GM21786 (cell line): ENCODE measurements at regions not wholly inside any gene's neighbourhood (a gene's known extent, or its start where the extent isn't known, plus 50 kb on each side); places are given as distances from the start of the nearest gene placed in this dataset.
"Not testable (repeated sequence)": the region's sequence is repeated elsewhere in the genome, so short reads cannot be mapped to it uniquely, and the experiment has no call there.

ENCODE experiments used
- ATAC-seq: cut with Tn5 transposase; IDR thresholded peaks from one replicate; pipeline ENCODE4 v1.9.1; 2021; ENCODE audit not compliant: unreplicated experiment

DNA sequence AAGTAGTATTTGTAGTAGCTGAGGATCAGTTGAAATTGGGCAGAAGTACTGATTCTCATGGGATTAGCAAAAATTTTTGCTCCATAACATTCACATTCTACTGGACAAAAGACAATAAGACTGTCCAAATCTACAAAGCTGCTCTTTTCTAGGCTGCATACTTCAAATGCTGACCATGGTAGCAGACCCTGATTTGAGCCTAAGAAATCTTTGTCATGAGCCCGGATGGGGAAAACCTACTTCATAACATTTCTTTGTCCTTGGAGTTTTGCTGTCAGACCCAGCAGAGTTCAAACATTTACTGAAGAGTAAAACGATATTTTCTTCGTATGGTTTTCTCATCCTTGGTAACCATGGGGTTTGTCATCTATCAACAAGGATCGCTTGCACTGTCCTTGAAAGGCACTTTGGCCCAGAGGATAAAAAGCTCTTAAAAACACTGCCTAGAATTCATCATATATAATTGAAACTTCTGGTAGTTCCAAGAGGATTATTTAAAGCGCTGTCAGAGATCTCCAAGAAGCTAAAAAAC lies 216.9 kb downstream of the CAVIN4 start:
- ATAC-seq: no peak

DNA sequence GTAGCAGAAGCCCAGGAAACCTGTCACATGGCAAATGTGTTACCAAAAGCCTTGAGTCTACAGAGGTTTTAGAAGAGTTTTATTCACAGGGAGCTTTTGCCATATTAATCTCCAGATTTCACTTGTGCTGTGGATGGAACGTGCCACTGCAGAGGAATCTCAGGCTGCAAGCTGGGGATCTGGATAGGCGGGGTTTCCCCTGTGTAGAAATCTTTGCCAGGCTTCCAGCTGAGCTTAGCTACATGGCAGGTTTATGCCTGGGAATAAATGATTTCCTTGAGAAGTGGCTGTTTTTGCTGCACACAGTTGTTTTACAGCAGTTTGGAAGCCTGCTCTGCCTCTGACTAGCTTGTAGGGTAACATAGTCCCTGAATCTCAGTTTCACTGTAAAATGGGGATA lies 224.6 kb upstream of the PLPPR1 start:
- ATAC-seq: no peak

- no peak for ATAC-seq
These were observed 216.9 kb upstream of the PLPPR1 start for GRCh38 chr9:100811643-100812042.

- no peak for ATAC-seq
These were observed 214.7 kb upstream of the PLPPR1 start for GRCh38 chr9:100813871-100814270.

DNA sequence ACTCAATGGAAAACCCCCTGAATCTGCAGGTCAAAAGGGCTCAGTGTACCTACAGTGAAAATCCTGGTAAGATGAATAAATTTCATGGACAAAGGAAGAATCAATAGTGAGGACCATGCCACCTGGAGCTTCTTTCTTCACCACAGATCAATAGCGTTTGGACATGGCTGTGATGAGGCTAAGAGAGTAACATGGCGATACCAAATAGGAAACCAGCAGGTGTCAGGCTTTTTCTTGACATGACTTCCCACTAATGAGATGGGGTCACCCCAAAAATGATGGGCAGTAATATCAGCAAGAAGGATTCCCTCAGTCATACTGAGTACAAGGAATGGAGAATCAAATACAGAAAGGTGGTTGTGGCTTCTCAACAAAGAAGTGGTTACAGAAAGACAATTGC lies 208.5 kb upstream of the PLPPR1 start:
- no peak for ATAC-seq

GRCh38 chr9:100833035-100833434 lies 195.5 kb upstream of the PLPPR1 start:
- not testable (repeated sequence) for ATAC-seq

DNA sequence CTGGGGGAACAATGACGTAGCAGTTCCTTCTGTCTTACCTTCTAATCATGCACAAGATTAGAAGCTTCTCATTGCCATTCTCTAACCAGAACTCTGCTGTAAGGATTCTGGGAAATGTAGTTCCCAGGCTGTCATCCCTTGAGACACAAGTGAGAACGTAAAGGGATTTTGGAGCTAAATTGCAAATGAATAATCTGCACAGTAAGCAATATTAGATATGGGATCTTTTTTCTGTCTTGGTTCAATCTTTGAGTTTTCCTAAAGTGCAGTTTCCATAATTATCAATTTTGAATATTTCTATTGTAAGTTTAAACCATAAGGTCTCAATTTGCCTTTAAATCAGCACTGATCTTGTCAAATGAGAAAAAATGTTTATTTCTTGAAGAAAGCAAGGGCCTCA lies 189.7 kb upstream of the PLPPR1 start:
- no peak for ATAC-seq

GRCh38 chr9:100848726-100849125 lies 179.8 kb upstream of the PLPPR1 start:
- ATAC-seq: no peak

- no peak for ATAC-seq
These were observed 176.4 kb upstream of the PLPPR1 start for GRCh38 chr9:100852088-100852487.

- ATAC-seq: no peak
These were observed 172.3 kb upstream of the PLPPR1 start for GRCh38 chr9:100856238-100856637.

DNA sequence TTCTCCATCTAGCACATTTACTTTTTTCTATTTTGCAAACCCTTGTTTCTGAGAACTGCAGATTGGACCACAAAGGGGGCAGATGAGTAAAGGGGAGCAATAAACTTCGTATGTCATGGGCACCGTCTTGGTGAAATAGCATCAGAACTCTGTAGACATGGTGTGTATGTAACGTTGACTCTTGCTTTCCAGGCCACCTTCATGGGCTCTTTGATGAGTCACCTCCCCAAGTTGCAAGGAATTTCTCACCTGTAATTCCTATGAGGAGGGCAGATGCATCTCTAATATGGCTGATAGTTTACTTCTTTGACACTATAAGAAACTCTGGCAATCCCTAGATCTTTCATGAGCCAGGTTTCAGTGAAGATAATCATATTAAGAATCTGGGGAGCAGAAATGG lies 163.4 kb upstream of the PLPPR1 start:
- ATAC-seq: no peak

- no peak for ATAC-seq
These were observed 162.9 kb upstream of the PLPPR1 start for GRCh38 chr9:100865648-100866047.

DNA sequence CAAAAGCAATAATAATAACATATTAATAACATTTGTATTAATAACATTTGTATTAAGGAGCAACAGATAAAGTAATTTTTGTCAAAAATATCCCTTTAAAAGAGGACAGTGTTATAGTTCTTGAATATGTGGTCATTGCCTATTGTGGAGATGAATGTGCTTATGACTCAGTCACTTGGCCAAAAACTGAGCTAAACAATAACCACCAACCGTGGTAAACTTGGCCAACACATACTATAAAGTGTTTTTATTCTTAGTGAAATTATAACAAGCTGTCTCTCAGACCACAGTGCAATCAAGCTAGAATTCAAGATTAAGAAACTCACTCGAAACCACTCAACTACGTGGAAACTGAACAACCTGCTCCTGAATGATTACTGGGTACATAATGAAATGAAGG lies 159.2 kb upstream of the PLPPR1 start:
- no peak for ATAC-seq

DNA sequence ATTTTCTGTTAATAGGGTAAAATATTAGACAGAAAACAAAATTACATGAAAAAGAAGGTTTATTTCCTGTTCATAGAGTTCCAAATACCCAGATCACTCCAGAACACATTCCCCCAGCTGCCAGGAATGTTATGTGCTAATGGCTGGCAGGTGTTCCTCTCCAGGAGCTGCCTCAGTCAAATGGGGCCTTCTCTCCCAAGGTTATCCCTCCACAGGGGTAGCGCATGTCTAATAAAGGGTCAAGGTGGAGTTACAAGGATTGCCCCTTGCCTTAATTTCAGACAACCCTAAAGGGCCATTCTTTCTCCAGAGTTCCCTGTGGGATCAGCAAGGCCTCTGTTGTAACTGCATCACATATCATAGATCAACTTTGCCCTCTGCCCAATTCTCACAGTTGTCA lies 148.6 kb upstream of the PLPPR1 start:
- no peak for ATAC-seq

GRCh38 chr9:100880284-100880683 lies 148.2 kb upstream of the PLPPR1 start:
- ATAC-seq: no peak

GRCh38 chr9:100884518-100884917 lies 144.0 kb upstream of the PLPPR1 start:
- ATAC-seq: no peak

DNA sequence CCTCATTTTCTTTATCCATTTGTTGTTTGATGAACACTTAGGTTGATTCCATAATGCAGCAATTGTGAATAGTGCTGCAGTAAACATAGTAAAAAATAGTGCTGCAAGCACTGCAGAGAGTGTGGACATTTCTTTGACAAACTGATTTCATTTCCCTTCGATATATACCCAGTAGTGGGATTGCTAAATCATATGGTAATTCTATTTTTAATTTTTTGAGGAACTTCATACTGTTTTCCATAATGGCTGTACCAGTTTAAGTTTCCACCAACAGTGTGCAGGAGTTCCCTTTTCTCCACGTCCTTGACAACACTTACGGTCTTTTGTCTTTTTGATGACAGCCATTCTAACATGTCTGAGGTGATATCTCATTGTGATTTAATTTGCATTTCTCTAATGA lies 138.2 kb upstream of the PLPPR1 start:
- ATAC-seq: no peak

- no peak for ATAC-seq
These were observed 117.3 kb upstream of the PLPPR1 start for GRCh38 chr9:100911273-100911672.

DNA sequence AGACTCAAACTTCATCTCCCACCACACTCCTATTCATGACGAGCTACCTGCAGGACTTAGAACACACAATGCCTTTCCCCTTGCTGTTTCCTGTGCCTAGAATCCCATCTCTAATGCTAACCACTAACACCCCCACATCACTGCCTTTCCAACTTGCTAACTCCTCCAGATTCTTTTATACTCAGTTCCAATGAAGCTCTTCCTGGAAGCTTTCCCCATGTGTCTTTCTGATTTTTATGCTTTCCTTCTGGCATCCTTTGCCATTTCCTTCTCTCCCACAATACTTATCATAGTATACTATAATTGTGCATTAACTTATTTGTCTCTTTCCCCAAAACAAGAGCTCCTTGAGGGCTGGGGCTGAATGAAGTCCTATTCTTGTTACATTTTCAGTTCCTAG lies 115.3 kb upstream of the PLPPR1 start:
- no peak for ATAC-seq

GRCh38 chr9:100914266-100914665 lies 114.3 kb upstream of the PLPPR1 start:
- no peak for ATAC-seq

GRCh38 chr9:100919506-100919905 lies 109.0 kb upstream of the PLPPR1 start:
- ATAC-seq: no peak

- no peak for ATAC-seq
These were observed 102.2 kb upstream of the PLPPR1 start for GRCh38 chr9:100926366-100926765.

- no peak for ATAC-seq
These were observed 100.8 kb upstream of the PLPPR1 start for GRCh38 chr9:100927763-100928162.

GRCh38 chr9:100933656-100934055 lies 94.9 kb upstream of the PLPPR1 start:
- ATAC-seq: no peak
